HG03280 (cell line): ENCODE measurements at regions not wholly inside any gene's neighbourhood (a gene's known extent, or its start where the extent isn't known, plus 50 kb on each side); places are given as distances from the start of the nearest gene placed in this dataset.

Experiments used
- ATAC-seq: cut with Tn5 transposase; IDR thresholded peaks from one replicate; pipeline ENCODE4 v1.9.1; 2021; ENCODE audit warnings: mild to moderate bottlenecking, moderate library complexity; ENCODE audit not compliant: unreplicated experiment

DNA sequence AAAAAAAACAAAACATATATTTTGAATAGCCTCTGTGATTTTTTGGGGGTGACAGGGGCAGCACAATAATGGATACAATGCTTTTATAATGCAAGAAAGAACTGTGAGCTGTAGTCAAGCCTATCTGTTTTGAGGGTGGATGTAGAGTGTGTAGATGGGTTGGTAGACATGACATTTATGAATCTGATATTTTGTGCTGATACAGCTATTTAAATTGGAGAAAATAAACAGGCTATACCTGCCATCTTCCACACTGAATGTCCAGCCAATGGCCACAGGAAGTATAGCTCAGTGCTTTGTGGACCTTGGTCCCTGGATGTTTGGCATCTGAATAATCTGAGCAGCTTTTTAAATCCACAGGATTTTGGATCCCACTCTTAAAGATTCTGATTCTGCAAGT lies 175.0 kb downstream of the NEDD1 start:
- no peak for ATAC-seq

DNA sequence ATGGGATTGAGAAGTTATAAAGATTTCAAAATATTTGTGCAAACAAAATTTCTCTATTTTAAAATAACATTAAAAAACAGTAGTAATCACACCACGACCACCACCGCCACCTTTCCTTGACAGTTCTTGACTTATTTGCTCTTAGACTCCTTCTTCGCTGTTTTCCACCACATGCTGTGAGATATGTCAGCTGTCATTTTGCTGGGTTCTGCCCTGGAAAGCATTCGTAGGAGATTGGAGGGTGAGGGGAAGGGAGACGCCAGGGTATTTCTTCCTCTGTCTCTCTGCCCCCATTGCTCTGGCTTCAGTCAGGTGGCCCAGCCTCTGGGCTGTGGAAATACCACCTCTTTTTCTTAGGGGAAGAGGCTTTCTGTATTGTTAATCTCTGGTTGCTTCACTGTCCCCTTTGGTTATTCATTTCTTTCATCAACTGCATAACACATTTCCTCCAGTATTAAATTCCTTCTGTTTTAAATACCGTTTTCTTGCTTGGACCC lies 186.2 kb downstream of the NEDD1 start:
- no peak for ATAC-seq

DNA sequence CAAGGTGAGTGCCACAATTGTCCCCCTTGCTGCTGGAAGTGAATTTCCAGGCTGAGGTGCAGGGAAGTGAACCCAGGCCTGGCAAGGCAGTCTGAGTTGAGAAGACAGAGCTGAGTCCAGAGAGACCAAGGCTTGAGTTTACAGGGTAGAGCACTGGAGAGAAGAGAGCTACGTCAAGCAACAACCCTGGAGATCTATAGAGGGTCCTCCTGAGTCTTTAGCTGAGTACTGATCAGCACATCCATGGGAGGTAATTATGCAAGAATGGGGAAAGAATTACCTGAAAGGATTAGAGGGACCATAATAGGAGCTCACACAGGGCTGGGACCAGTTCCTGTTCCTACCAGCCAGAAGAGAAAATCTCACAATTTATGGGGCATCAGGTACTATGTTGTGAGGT lies 190.7 kb downstream of the NEDD1 start:
- ATAC-seq = no peak

DNA sequence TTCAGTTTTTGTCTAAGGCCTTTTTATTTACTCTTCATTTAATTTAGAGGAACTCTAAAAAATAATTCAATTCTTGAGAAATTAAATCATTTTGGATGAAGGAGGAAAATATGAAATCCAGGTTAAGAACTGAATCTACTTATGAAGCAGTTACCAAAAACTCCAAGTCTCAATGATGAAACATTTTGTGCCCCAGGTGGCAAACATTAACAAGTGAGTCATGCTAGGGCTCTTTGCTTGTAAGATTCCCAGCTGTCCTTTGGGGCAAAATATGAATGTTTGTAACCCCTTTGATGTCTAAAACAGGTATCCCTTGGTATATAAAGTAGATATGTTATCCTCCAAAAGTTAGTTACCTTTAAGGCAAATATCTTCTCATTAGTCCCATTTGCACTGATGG lies 202.4 kb downstream of the NEDD1 start:
- no peak for ATAC-seq

DNA sequence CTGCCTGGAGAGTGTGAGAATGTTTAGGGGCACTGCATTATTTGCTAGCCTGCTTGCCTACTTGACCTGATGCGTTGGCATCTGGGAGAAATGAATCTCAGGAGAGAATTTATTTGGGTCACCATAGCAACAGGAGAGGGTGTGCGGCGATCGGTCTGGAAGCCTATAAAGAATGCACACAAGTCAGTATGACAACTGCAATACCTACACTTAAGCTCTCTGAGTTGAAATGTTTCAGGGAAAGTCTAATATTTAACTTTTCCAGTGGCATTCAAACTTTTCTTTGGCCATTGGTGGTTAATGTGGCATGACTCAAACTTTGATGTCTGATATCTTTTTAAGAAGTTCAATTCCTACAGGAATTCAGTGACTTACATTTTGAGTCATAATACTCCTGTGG lies 205.1 kb downstream of the NEDD1 start:
- ATAC-seq = no peak

DNA sequence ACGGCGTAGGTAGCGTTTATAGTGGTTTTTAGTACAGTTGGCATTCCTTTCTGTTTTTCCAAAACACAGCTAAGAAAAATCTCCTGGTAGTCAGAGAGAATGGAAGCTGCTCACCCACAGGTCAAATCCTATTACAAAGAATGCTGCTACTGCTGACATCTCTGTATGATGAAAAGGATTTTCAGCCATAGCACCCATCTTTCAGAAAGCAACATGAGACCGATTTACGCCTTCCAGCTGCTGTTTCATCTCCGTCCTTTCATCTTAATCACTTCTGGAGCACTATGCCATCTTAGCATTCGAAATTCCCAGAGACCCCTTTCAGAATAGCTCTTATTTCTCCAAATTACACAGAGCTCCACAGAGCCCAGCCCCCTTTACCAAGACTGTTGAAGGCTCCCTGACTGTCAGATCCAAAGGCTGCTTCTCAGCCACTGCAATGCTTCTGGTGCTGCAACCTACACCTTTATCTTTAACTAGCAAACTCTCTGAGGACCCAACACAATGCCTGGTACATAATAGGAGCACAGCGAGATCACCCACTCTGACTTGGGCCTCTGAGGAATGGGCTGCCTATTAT lies 211.8 kb downstream of the NEDD1 start:
- no peak for ATAC-seq

DNA sequence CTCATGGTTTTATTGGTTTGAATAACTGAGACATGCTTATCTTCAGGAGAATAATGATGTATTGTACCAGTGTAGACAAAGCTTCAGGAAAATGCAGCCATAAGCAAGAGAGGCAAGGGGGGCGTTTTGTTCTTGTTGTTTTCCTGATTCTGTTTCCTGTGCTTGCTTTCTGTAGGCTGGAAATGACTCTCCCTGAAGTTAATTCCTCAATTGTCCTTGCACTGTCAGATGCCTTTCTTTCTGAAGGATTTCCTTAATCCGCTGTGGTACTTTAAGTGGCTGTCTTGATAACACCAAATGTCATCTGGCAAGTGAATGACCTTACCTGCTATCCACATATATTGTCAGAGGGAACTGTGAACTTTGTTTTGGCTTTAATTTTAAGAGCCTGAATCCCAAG lies 220.0 kb downstream of the NEDD1 start:
- ATAC-seq = no peak

DNA sequence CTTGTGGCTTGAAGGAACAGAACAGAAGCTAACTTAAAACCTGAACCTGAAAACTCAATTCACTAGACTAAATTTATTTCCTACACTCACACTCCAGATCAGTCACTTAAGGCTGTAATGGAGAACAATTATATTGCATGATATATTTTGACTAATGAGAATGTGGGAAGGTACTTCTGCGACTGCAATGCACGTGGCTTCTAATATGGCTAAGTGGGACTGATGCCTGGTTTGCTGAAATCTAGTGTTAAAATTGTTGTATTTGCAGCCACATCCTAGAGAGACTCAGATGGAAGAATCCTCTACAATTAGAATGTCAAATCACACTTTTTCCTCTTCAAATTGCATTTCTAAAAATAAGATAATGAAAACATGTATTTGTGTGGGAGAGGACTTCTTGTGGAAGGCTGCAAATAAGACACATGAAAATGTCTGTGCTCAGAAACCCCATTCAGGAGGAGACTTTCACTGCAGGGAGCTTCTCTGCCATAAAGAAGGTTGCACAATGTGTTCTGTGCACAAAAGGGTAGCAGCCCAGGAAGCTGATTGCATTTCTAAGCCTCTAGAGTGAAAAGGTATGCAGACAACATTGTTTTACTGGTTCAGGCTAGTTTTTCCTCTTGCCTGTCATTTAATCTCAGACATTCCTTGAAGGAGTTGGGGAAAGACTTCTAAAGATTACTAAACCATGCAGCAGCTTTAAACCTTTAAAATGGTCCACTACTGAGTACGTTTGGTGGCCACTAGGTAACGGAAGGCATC lies 224.3 kb downstream of the NEDD1 start:
- ATAC-seq = no peak

DNA sequence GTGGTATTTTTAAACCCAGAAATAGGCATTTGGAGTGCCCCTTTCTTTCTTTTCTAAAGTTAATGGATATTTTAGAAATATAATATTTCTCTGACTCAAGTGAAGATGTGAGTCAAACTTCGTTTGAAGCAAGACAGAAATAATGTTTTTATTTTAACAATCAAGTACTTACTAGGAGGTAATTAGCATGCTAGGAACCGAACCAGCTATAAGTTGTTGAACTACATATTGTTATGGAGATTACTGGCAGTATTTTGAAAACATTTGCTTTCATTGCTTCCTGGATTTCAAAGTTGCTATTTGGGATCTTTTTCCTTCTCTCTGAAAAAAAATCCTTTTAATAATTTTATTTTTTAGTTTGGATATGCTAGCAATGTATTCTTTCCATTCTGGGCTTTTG lies 225.2 kb downstream of the NEDD1 start:
- no peak for ATAC-seq

DNA sequence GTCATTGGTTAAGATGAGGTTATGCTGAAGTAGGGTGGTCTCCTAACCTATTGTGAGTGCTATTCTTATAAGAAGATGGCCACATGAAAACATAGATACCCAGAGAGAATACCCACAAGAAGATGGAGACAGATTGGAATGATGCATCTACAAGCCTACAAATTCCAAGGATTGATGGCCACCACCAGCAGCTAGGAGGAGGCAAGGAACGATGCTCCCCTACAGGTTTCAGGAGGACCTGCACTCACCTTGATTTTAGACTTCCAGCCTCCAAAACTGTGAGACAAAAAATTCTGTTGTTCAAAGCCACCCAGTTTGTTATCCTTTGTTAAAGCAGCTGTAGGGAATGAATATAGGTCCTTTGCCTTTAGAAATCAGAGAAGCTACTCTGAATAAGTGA lies 227.4 kb downstream of the NEDD1 start:
- ATAC-seq = no peak

DNA sequence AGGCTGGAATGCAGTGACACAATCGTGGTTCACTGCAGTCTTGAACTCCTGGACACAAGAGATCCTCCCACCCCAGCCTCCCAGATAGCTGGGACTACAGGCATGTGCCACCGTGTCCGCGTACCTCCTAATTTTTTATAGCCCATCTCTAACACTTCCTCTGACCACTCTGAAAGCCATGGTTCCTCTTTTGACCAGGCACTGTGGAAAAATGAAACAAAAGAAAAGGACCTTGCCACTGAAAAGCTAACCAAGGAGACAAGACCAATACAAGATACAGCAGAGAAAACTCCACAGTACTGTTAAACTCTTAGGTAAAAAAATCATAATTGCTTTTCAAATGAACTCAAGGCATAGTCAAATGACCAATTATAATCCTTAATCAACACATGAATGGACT lies 233.3 kb downstream of the NEDD1 start:
- ATAC-seq = no peak

DNA sequence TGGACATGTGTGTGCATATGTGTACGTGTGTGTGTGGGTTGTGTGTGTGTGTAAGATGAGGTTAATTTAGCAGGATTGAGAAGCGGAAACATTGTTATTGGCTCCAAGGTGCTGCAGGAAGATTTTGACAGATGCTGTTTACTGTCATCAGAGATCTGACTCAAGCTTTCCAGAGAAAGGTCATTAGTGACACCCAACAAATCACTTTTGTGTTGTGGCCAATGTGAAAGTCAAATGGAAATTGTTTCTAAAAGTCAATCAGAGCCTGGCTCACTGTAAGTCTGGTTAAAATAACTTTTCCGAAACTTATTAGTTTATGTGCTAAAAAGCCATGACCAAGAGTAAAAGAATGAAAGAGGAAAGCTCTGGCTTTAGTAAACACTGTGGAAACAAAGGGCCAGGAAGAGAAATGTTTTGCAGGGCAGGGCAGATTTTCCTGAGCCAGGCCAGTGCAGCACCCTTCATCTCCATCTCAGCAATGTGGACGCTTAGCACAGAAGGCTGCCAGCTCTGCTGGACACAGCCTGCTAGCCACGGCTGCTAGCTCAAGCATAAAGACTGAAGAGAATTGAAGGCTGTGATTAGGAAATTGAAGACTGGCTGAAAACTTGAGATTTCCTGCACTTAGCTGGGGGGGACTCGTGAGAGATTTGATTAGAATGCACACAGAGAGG lies 235.8 kb downstream of the NEDD1 start:
- no peak for ATAC-seq

DNA sequence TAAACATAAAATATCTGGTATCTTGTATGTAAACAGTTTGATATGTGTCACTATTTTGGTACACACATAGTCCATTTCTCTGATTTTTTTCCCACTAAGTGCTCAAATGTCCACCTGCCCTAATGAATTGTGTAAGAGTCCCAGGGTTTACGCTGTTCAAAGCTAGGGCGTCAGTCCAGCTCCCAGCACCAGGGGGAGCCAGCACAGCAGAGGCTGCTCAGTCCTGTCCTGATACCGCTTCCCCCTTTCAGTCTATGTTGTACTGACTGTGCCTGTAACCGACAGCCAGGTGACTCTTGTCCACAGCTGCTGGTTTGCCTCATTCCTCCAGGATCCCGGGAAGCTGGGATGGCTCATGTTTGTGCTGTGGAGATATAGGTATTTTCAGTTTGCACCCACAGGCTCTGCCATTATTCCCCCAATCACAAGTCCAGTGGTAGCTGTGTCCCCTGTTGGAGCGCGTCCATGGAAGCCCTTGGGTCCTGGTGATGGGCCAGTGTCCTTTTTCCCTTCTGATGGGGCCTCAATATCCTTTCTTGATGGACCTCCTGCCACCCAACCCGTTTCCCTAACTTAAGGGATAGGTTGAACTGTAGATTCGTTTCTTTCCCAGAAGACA lies 242.0 kb downstream of the NEDD1 start:
- peak; percentile 100 for ATAC-seq

DNA sequence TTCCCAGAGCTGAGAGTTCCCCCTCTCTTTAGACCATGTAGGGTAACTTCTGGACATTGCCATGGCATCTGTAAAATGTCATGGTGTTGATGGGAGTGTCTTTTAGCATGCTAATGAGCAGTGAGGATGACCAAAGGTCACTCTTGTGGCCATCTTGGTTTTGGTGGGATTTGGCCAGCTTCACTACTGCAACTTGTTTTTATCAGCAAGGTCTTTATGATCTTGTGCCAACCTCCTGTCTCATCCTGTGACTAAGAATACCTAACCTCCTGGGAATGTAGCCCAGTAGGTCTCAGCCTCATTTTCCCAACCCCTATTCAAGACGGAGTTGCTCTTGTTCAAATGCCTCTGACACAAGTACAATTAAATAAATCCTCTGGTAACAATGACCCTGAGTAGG lies 244.4 kb downstream of the NEDD1 start:
- ATAC-seq = no peak

DNA sequence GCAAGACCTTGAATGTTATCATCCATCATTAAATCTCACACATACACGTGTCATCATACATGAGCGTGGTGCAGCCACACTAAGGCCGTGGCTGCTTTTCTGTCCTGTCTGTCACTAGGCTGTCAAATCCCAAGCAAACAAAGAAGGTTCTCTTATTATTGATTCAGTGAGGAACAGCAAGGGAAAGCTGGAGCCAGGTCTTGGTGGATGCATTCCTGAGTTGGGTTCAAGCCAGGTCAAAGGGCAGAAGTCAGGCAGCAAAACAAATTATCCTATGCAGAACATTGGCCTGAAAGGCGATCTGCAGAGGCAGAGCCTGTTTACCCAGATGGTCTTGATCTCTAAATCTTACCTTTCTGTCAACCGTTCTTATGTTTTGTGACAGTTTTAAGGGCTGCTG lies 252.3 kb downstream of the NEDD1 start:
- ATAC-seq = no peak

DNA sequence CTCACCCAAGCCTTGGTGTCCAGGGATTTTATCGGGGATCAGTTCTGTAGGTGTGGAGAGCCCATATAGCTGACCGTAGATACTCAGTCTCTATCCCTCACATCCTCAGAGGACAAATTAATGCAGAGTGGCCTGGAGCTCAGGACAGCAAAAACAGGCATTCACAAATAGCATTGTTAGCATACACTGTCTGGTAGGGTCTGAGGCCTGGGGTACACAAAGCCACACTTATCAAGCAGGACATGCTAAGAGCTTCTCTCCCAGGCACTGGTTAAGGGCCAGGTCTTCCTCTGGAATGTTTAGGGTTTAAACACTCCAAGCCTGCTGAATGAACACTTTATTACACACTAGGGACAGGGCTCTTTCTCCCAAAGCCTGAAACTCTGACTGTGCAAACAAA lies 253.2 kb downstream of the NEDD1 start:
- no peak for ATAC-seq

DNA sequence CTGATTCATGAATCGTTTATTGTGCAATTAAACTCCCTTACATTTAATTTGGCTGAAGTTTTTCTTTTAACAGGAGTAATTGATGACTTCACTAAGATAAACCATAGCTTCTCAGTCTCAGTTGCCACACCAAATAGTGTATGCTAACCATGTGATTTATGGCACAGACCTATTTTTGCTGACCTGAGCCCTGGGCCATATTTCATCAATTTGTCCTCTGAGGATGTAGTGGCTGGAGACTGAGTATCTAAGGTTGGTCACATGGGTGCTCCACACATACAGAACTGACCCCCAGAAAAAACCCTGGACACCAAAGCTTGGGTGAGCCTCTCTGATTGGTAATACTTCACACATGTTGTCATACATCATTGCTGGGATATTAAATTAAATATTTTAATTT lies 255.1 kb downstream of the NEDD1 start:
- no peak for ATAC-seq

DNA sequence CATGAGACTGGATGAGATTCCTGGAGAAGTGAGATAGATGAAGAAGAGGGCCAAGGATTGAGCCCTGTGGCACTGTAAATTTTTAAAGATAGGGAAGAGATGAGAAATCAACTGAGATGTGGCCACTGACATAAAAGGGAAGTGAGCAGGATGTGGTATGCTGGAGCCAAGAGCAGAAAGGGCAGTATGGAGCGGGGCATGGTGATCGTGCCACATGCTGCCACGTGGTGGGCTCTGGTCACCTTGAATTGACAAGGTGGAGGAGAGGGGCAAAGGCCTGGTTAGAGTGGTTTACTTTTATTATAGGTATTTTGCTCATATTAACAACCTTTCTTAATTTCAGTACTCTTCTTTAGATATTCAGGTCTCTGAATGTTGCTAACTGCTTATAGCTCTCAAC lies 257.9 kb downstream of the NEDD1 start:
- no peak for ATAC-seq

DNA sequence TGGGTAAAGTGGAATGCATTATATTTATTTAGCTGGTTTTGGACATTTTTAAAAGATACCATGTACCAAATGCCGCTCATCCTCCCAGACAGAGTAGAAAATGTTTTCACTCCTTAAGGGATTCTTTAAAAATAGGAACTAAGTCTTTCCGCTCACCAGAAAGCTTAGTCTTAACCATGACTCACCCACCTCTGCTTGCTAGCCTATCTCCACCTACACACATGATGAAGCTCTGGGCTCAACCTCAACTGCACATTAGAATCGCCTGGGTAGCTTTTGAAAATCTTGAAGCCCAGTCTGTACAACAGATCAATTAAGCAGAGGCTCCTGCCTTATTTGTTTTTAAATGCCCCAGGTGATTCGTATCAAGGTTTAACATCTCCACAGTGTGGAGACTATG lies 260.5 kb downstream of the NEDD1 start:
- ATAC-seq = no peak

DNA sequence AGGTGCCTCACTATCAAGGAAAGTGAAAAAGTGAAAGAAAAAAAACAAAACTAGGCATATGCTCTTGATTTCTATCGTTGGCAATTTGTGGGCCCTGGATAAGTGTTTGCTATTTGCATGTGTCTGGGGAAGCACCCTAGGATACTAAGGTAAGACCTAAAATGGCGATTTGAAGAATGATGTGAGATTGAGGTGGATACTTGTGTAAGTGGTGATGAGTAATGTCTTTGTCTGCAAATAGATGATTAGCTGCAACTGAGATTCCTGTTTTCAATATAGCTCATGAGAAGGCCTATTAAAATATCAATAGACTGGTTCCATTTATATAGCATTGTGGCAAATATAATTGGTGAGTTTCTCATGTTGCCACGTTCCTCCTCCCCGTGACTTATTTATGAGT lies 261.7 kb downstream of the NEDD1 start:
- ATAC-seq = no peak

DNA sequence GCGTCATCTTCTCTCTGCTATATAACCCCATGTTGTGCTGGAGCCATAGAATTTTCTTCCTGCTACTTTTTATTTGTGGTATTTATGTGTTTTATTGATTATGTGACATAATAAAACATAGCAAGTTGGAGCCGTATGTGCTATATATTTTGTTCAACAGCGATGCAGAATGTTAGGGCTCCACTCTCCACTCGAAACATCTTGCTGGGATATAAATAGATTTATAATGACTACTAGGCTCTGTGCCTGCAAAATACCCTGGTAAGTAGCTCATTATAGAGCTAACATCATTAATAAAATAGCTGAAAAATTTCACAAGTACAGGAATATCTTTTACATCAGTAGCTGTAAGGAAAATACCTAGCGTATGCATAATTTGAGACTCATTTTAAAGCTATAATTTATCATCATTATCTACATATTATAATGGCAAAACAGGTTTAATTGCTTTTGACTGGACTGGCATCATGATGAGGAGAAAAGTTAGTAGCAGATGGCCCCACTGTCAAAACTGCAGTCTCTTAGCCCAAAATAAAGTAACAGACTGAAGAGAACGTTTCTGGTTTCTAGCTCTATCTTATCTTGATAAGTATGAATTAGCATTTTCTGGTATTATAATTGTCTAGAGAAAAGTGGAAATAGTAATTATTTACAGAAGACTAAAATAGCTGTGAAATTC lies 263.0 kb downstream of the NEDD1 start:
- no peak for ATAC-seq
